ENCODE measurements at regions not wholly inside any gene's neighbourhood (a gene's known extent, or its start where the extent isn't known, plus 50 kb on each side); places are given as distances from the start of the nearest gene placed in this dataset.

DNA sequence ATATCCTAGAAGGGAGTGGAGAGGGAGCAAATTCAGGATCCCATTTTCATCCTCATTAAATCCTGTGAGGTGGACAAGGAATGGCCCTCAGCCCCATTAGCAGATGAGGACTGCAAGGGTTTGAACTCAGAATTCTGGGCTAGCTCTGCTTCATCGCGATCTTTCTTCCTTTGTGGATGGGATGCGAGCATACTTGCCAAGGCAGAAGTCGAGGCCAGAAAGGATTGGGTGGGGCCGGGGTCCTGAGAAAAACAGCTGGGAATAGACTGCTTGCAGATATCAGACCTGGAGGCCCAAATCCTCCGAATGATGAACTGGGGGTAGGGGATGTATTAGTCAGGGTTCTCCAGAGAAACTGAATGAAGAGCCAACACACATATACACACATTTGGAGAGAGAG is 179.0 kb downstream of the CHST1 start (continued):
- TF ChIP-seq, protein P1, sequence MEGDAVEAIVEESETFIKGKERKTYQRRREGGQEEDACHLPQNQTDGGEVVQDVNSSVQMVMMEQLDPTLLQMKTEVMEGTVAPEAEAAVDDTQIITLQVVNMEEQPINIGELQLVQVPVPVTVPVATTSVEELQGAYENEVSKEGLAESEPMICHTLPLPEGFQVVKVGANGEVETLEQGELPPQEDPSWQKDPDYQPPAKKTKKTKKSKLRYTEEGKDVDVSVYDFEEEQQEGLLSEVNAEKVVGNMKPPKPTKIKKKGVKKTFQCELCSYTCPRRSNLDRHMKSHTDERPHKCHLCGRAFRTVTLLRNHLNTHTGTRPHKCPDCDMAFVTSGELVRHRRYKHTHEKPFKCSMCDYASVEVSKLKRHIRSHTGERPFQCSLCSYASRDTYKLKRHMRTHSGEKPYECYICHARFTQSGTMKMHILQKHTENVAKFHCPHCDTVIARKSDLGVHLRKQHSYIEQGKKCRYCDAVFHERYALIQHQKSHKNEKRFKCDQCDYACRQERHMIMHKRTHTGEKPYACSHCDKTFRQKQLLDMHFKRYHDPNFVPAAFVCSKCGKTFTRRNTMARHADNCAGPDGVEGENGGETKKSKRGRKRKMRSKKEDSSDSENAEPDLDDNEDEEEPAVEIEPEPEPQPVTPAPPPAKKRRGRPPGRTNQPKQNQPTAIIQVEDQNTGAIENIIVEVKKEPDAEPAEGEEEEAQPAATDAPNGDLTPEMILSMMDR (conservative IDR thresholded peaks at IDR 0.05; ENCODE audit: low read depth in 2 of 2): no peak

- H3K27ac Mint-ChIP-seq: peak overlapping the region; percentile 1; the same call in 1 of the 2 replicates
- peak overlapping the region; percentile 87 for H2AFZ ChIP-seq
These were observed 180.2 kb downstream of the CHST1 start for GRCh38 chr11:45485070-45485707.

More at GRCh38 chr11:45485070-45485707, 180.2 kb downstream of the CHST1 start:
- H3K36me3 Mint-ChIP-seq (ENCODE audit: low read depth): no peaks in the 10 kb centered on the region
- no peaks in the 10 kb centered on the region; the same call in 1 of the 2 replicates for H3K4me1 ChIP-seq (ENCODE audit: insufficient read depth)
- H4K20me1 ChIP-seq (replicated peaks; ENCODE audit: insufficient read depth): no peaks in the 10 kb centered on the region
- peaks cover 3% of the 10 kb centered on the region for H3K27me3 Mint-ChIP-seq (ENCODE audit: insufficient read depth, low read depth, poor library complexity)
- H3F3A ChIP-seq (replicated peaks; ENCODE audit: low read depth): no peaks in the 10 kb centered on the region
- no peaks in the 10 kb centered on the region for H3K27me3 ChIP-seq (ENCODE audit: insufficient read depth)
- DNase-seq (ENCODE audit: low spot score) (peak; percentile 30), ATAC-seq (peak; percentile 35)
- H3K4me2 ChIP-seq: no peak overlapping the region
- peaks cover 3% of the 10 kb centered on the region; the same call in 1 of the 2 replicates for H3K9me2 ChIP-seq (ENCODE audit: insufficient read depth)
- TF ChIP-seq CREB1 (CRISPR knock-in tag; IDR thresholded peaks at IDR 0.05; ENCODE audit: low read depth) (no peak), NANOG (IDR thresholded peaks at IDR 0.05; ENCODE audit: borderline replicate concordance) (no peak), EZH2phosphoT487 (IDR thresholded peaks at IDR 0.05; ENCODE audit: unreplicated experiment) (no peak), JUNB (IDR thresholded peaks at IDR 0.05; ENCODE audit: unreplicated experiment) (no peak), ZNF114 (CRISPR knock-in tag; IDR thresholded peaks at IDR 0.05) (no peak)
- TF ChIP-seq, protein P2, sequence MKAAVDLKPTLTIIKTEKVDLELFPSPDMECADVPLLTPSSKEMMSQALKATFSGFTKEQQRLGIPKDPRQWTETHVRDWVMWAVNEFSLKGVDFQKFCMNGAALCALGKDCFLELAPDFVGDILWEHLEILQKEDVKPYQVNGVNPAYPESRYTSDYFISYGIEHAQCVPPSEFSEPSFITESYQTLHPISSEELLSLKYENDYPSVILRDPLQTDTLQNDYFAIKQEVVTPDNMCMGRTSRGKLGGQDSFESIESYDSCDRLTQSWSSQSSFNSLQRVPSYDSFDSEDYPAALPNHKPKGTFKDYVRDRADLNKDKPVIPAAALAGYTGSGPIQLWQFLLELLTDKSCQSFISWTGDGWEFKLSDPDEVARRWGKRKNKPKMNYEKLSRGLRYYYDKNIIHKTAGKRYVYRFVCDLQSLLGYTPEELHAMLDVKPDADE (IDR thresholded peaks at IDR 0.05): no peak
- TF ChIP-seq, protein P1 (conservative IDR thresholded peaks at IDR 0.05; ENCODE audit: low read depth in 2 of 2): no peak
- TF ChIP-seq, protein P3, sequence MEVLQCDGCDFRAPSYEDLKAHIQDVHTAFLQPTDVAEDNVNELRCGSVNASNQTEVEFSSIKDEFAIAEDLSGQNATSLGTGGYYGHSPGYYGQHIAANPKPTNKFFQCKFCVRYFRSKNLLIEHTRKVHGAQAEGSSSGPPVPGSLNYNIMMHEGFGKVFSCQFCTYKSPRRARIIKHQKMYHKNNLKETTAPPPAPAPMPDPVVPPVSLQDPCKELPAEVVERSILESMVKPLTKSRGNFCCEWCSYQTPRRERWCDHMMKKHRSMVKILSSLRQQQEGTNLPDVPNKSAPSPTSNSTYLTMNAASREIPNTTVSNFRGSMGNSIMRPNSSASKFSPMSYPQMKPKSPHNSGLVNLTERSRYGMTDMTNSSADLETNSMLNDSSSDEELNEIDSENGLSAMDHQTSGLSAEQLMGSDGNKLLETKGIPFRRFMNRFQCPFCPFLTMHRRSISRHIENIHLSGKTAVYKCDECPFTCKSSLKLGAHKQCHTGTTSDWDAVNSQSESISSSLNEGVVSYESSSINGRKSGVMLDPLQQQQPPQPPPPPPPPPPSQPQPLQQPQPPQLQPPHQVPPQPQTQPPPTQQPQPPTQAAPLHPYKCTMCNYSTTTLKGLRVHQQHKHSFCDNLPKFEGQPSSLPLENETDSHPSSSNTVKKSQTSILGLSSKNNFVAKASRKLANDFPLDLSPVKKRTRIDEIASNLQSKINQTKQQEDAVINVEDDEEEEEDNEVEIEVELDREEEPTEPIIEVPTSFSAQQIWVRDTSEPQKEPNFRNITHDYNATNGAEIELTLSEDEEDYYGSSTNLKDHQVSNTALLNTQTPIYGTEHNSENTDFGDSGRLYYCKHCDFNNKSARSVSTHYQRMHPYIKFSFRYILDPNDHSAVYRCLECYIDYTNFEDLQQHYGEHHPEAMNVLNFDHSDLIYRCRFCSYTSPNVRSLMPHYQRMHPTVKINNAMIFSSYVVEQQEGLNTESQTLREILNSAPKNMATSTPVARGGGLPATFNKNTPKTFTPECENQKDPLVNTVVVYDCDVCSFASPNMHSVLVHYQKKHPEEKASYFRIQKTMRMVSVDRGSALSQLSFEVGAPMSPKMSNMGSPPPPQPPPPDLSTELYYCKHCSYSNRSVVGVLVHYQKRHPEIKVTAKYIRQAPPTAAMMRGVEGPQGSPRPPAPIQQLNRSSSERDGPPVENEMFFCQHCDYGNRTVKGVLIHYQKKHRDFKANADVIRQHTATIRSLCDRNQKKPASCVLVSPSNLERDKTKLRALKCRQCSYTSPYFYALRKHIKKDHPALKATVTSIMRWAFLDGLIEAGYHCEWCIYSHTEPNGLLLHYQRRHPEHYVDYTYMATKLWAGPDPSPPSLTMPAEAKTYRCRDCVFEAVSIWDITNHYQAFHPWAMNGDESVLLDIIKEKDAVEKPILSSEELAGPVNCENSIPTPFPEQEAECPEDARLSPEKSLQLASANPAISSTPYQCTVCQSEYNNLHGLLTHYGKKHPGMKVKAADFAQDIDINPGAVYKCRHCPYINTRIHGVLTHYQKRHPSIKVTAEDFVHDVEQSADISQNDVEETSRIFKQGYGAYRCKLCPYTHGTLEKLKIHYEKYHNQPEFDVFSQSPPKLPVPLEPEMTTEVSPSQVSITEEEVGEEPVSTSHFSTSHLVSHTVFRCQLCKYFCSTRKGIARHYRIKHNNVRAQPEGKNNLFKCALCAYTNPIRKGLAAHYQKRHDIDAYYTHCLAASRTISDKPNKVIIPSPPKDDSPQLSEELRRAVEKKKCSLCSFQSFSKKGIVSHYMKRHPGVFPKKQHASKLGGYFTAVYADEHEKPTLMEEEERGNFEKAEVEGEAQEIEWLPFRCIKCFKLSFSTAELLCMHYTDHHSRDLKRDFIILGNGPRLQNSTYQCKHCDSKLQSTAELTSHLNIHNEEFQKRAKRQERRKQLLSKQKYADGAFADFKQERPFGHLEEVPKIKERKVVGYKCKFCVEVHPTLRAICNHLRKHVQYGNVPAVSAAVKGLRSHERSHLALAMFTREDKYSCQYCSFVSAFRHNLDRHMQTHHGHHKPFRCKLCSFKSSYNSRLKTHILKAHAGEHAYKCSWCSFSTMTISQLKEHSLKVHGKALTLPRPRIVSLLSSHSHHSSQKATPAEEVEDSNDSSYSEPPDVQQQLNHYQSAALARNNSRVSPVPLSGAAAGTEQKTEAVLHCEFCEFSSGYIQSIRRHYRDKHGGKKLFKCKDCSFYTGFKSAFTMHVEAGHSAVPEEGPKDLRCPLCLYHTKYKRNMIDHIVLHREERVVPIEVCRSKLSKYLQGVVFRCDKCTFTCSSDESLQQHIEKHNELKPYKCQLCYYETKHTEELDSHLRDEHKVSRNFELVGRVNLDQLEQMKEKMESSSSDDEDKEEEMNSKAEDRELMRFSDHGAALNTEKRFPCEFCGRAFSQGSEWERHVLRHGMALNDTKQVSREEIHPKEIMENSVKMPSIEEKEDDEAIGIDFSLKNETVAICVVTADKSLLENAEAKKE (CRISPR knock-in tag; IDR thresholded peaks at IDR 0.05): no peak
- H3K79me2 ChIP-seq (replicated peaks; ENCODE audit: insufficient read depth): no peaks in the 10 kb centered on the region
- no peak overlapping the region for H3K4me3 ChIP-seq
- peaks cover 28% of the 10 kb centered on the region for H3K4me1 Mint-ChIP-seq
- no peak overlapping the region for H3K27ac ChIP-seq (ENCODE audit: low read depth)
- H3K36me3 ChIP-seq (ENCODE audit: insufficient read depth): no peaks in the 10 kb centered on the region
- no peaks in the 10 kb centered on the region for H3K9me3 Mint-ChIP-seq
- H3K4me3 Mint-ChIP-seq: no peak overlapping the region

All from GM23338 (cell line).